GM12872 (cell line): ENCODE measurements at regions not wholly inside any gene's neighbourhood (a gene's known extent, or its start where the extent isn't known, plus 50 kb on each side); places are given as distances from the start of the nearest gene placed in this dataset.

Source experiments
- CTCF ChIP-seq: IDR thresholded peaks from 3 replicates; pipeline ENCODE4 v1.5.1; 2011; ENCODE audit warnings: low read depth, mild to moderate bottlenecking, low read length, moderate library complexity; ENCODE audit not compliant: insufficient read depth

DNA sequence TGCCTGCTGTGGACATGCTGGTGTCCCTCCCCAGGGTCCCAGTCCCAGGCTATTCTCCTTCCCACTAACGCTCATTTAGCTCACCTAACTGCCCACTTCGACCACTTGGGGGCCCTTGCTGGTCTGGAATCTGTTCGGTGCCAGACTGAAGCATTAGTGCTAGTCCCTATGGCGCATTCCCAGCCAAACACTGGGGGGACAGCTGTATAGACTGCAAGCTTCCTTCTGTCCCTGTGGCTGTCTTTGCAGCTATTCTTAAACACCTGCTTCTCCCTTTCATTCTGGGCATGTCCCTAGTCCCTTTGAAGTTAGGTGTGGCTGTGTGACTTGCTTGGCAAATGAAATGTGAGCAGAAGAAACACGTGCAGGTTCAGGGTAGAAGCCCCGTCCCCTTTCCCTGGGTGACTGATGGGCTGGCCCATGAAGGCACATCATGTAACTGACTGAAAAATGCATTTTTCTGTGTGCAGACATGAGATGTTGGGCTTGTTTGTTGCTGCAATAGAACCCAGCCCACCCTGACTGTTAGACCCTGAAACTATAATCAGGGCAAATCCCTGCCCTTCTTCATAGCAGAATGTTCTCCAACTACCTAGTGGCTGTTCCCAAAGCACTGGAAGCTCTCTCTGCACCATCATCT is 134.4 kb downstream of the BARX1 start:
- TF ChIP-seq CTCF: 0 out of 3 replicates have a peak, but pooled peaks have one; percentile 12

- TF ChIP-seq CTCF: no peak
Measured at GRCh38 chr9:93819905-93820304, 135.2 kb downstream of the BARX1 start.

DNA sequence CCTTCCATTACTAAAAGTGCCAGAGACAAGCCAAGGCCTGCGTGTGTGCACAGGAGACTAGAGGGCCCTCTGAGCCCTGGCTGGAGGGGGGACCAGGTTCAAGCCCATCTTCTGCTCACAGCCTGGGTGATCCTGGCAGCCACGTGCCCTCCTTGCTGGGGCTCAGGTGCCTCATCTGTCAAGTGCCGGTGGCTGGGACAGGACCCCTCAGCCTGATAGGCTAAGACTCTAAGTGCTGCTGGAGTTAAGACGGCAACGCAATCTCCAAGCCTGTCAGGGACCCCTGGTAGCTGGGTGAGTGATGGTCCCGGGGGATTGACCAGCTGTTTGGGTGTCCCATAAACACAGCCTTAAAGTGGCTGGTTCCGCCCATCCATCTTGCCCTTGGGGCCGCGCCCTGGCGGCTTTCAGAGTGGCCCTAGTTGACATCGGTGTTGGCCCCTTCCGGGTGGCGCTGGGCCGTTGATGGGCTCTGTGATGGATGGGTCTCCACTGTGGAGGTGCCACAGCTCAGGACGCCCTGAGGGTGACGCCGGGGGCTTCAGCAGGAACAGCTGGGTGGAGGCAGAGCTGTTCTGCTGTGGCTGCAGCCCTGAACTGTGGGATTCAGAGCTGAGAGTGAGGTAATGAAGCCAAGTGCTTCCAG is 136.2 kb downstream of the BARX1 start:
- no peak for TF ChIP-seq CTCF

GRCh38 chr9:93818237-93818636 is 136.9 kb downstream of the BARX1 start:
- no peak for TF ChIP-seq CTCF

- no peak for TF ChIP-seq CTCF
Measured at GRCh38 chr9:93815677-93816076, 139.5 kb downstream of the BARX1 start.

DNA sequence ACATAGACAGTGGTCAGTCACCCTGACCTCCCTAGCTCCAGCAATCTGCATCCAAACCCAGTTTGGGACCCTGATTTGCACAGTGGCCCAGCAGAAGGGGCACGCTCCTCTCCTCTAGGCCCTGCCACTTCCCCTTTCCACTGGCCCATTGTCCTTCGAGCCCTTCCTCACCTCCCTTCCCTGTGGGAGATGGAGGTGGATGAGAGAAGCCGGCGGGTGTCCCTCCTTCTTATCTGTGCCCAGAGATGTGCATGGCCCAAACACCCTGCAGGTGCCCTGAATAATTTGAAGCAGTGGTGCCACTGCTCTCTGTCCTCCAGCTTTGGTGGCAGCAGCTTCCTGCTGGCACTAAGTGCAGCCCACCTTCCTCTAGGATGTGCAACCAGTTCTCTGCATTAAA is 140.0 kb downstream of the BARX1 start:
- no peak for TF ChIP-seq CTCF

GRCh38 chr9:93814077-93814956 is 140.8 kb downstream of the BARX1 start:
- no peak for TF ChIP-seq CTCF
